ENCODE measurements at regions not wholly inside any gene's neighbourhood (a gene's known extent, or its start where the extent isn't known, plus 50 kb on each side); places are given as distances from the start of the nearest gene placed in this dataset.
"Not testable (repeated sequence)": the region's sequence is repeated elsewhere in the genome, so short reads cannot be mapped to it uniquely, and the experiment has no call there.

DNA sequence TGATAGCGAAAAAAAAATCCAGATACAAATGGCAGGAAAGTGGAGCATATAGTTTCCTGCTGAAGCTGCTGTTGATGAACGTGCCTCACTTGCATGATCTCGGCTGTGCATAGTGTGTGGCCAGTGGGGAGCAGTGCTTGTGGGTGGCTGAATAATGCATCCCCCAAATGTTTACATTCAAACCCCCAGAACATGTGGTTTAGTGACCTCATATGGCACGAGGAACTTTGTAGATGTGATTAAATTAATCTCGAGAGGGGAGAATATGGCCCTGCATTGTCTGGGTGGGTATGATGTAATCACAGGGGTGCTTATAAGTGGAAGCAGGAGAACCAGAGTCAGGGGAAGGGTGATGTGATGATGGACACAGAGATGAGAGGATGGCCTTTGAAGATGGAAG, 425.0 kb downstream of the TMEM121 start:
- no peak overlapping the region for H3K4me3 ChIP-seq (ENCODE audit: low read depth, low read length)
- TF ChIP-seq MYC (IDR thresholded peaks at IDR 0.05; ENCODE audit: low read depth, low read length) = no peak
- TF ChIP-seq, protein P1, sequence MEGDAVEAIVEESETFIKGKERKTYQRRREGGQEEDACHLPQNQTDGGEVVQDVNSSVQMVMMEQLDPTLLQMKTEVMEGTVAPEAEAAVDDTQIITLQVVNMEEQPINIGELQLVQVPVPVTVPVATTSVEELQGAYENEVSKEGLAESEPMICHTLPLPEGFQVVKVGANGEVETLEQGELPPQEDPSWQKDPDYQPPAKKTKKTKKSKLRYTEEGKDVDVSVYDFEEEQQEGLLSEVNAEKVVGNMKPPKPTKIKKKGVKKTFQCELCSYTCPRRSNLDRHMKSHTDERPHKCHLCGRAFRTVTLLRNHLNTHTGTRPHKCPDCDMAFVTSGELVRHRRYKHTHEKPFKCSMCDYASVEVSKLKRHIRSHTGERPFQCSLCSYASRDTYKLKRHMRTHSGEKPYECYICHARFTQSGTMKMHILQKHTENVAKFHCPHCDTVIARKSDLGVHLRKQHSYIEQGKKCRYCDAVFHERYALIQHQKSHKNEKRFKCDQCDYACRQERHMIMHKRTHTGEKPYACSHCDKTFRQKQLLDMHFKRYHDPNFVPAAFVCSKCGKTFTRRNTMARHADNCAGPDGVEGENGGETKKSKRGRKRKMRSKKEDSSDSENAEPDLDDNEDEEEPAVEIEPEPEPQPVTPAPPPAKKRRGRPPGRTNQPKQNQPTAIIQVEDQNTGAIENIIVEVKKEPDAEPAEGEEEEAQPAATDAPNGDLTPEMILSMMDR (IDR thresholded peaks at IDR 0.05; ENCODE audit: low read depth, low read length) = no peak
- no peak for DNase-seq (ENCODE audit: low read depth)

DNA sequence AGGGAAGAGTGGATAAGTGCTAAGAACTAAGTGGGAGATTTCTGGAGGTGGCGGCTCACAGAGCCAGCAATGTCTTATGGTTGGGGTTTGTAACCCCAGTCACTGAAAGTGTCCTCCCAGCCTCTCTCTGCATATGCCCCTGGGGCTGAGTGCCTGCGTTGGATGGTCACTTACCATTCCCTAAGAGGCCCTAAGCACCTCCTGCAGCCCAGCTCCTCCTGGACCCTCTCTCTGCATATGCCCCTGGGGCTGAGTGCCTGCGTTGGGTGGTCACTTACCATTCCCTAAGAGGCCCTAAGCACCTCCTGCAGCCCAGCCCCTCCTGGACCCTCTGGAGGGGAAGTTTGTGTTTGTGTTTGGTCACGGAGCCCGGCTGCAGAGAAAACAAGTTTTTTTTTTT, 425.8 kb downstream of the TMEM121 start:
- TF ChIP-seq, protein P2, sequence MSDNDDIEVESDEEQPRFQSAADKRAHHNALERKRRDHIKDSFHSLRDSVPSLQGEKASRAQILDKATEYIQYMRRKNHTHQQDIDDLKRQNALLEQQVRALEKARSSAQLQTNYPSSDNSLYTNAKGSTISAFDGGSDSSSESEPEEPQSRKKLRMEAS (IDR thresholded peaks at IDR 0.05; ENCODE audit: low read depth, low read length) = no peak
- TF ChIP-seq MYC (IDR thresholded peaks at IDR 0.05; ENCODE audit: low read depth, low read length) = no peak
- TF ChIP-seq POLR2A (IDR thresholded peaks at IDR 0.05; ENCODE audit: extremely low read depth, insufficient read length) = no peak
- TF ChIP-seq, protein P1 (IDR thresholded peaks at IDR 0.05; ENCODE audit: low read depth, low read length) = no peak
- no peak overlapping the region for H3K4me3 ChIP-seq (ENCODE audit: low read depth, low read length)
- no peak for DNase-seq (ENCODE audit: low read depth)

DNA sequence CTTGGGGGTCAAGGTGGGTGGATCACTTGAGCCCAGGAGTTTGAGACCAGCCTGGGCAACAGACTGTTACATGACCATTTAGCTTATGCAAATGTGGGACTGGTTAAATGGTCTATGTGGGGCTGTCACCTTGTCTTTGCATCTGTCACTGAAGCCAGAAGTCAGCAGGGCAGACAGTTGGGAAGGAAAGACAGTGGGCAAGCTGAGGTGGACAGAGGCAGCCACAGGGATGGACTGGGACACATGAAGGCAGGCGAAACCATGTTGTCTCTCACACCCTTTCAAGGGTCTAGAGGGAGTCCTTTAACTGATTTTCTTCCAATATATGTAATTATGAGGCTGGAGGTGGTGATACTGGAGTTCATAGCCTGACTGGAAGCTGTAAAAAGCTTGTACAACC, 426.4 kb downstream of the TMEM121 start:
- no peak overlapping the region for H3K4me3 ChIP-seq (ENCODE audit: low read depth, low read length)
- no peak for DNase-seq (ENCODE audit: low read depth)
- TF ChIP-seq POLR2A (IDR thresholded peaks at IDR 0.05; ENCODE audit: extremely low read depth, insufficient read length) (no peak), MYC (IDR thresholded peaks at IDR 0.05; ENCODE audit: low read depth, low read length) (no peak)
- TF ChIP-seq, protein P2 (IDR thresholded peaks at IDR 0.05; ENCODE audit: low read depth, low read length) = no peak
- TF ChIP-seq, protein P1 (IDR thresholded peaks at IDR 0.05; ENCODE audit: low read depth, low read length) = no peak

DNA sequence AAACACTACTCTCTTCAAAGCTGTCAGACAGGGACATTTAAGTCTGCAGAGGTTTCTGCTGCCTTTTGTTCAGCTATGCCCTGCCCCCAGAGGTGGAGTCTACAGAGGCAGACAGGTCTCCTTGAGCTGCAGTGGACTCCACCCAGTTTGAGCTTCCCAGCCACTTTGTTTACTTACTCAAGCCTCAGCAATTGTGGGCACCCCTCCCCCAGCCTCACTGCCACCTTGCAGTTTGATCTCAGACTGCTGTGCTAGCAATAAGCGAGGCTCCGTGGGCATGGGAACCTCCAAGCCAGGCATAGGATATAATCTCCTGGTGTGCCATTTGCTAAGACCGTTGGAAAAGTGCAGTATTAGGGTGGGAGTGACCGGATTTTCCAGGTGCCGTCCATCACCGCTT, 435.2 kb downstream of the TMEM121 start:
- not testable (repeated sequence) for DNase-seq (ENCODE audit: low read depth); H3K4me3 ChIP-seq (ENCODE audit: low read depth, low read length)

DNA sequence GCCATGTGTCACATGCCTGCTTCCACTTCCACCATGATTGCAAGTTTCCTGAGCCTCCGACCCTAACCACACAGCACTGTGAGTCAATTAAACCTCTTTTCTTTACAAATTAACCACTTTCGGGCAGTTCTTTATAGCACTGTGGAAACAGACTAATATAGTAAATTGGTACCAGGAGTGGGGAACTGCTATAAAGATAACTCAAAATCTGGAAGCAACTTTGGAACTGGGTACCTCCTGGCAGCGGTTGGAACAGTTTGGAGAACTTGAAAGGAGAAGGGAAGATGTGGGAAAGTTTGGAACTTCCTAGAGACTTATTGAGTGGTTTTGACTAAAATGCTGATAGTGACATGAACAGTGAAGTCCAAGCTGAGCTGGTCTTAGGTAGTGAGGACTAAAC, 436.1 kb downstream of the TMEM121 start:
- TF ChIP-seq, protein P1 (IDR thresholded peaks at IDR 0.05; ENCODE audit: low read depth, low read length) = no peak
- TF ChIP-seq, protein P2 (IDR thresholded peaks at IDR 0.05; ENCODE audit: low read depth, low read length) = no peak
- no peak for TF ChIP-seq POLR2A (IDR thresholded peaks at IDR 0.05; ENCODE audit: extremely low read depth, insufficient read length)
- TF ChIP-seq MYC (IDR thresholded peaks at IDR 0.05; ENCODE audit: low read depth, low read length) = no peak
- H3K4me3 ChIP-seq (ENCODE audit: low read depth, low read length) = no peak overlapping the region
- no peak for DNase-seq (ENCODE audit: low read depth)

DNA sequence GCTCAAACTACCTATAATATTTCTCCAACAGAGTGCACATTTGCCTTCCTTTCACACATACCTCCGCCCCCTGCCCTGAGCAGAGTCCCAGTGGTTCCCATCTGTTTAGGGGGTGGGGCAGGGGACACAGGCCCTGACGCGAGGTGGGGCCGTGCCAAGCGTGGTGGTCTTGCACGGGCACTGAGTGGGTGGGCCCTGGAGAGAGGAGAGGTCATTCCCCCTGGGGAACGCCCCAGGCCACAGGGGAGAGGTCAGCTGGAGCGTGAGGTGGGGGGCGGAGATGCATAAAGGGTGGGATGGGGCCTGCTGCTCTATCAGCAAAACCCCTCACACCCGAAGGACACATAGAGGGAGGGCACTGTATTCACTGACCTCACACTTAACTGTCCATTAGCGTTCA, 441.9 kb downstream of the TMEM121 start:
- TF ChIP-seq, protein P2 (IDR thresholded peaks at IDR 0.05; ENCODE audit: low read depth, low read length) = no peak
- no peak for TF ChIP-seq MYC (IDR thresholded peaks at IDR 0.05; ENCODE audit: low read depth, low read length)
- no peak for TF ChIP-seq POLR2A (IDR thresholded peaks at IDR 0.05; ENCODE audit: extremely low read depth, insufficient read length)
- TF ChIP-seq, protein P1 (IDR thresholded peaks at IDR 0.05; ENCODE audit: low read depth, low read length) = no peak
- DNase-seq (ENCODE audit: low read depth) = no peak
- no peak overlapping the region for H3K4me3 ChIP-seq (ENCODE audit: low read depth, low read length)

DNA sequence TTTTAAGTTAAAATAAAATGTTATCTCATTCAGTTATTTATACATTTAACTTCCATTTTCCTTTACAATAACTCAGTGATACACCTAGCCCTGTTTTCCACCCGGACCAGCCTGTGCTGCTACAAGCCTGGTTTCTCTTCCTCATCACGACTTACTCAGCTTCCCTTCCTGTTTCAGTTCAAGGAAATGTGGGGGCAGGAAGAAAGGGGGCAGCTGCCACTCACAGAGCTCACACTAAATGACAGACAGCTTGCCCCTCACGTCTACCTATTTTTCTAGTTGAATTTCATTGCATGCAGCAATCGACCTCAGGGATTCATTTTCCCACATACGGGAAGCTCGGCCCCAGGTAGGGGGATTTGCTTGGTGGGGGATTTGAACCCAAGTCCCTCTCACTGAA, 442.6 kb downstream of the TMEM121 start:
- not testable (repeated sequence) for H3K4me3 ChIP-seq (ENCODE audit: low read depth, low read length); DNase-seq (ENCODE audit: low read depth)

DNA sequence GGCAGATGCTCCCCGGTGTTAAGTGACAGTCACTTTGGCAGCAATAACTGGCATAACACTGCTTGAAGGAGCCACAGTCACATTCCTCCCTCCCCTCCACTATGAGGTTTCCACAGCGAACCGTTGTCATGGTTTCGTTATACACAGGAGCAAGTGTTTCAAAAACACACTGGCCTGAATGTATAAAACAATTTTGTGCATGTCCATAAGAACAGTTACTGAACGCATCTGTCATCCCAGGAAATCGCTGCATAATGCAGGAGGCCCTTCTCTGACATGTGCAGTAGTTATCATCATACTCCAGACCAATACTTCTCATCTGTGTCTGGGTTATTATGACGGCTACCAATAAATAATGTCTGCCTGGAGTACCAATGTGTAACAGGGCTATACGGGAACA, 444.4 kb downstream of the TMEM121 start:
- not testable (repeated sequence) for DNase-seq (ENCODE audit: low read depth); H3K4me3 ChIP-seq (ENCODE audit: low read depth, low read length)

All from NB4 (cell line).